HepG2 (cell line): ENCODE measurements at regions not wholly inside any gene's neighbourhood (a gene's known extent, or its start where the extent isn't known, plus 50 kb on each side); places are given as distances from the start of the nearest gene placed in this dataset.

Source experiments
- ATAC-seq: fragments of 200-7000 bp; cut with Tn5 transposase; 3 replicates; pipeline ENCODE4 v1.9.1; 2020; ENCODE audit warnings: mild to moderate bottlenecking, moderate library complexity
- BruUV-seq: library from RNA; stranded (reverse); fragments of 400-500 nt; replicated peaks from 2 replicates; lab custom pipeline; 2021; lab: Mats Ljungman, UMichigan
- CTCF ChIA-PET: fragments of 300-600 bp; formaldehyde crosslinking; extraction: SDS; loops from one replicate; lab custom pipeline; 2021; ENCODE audit warnings: low total read pairs, inconsistent platforms, low intra/inter-chr PET ratio; lab: Yijun Ruan, JAX
- POLR2A ChIA-PET: fragments of 350-600 bp; sonication (Branson Sonifier 250); formaldehyde crosslinking; loops from one replicate; lab custom pipeline; 2020; ENCODE audit warnings: antibody characterized with exemption, inconsistent platforms; lab: Yijun Ruan, JAX
- DNase-seq: peaks from one replicate; pipeline ENCODE4 v3.0.0-alpha.2; 2015; ENCODE audit warnings: low spot score
- FAIRE-seq: peaks from 3 replicates; lab custom pipeline; 2011; peaks lifted over from hg19 to GRCh38; lab: Jason Lieb, UNC
- H2AFZ ChIP-seq: one replicate; pipeline ENCODE4 v1.6.1; 2011; ENCODE audit warnings: low read length, inconsistent platforms
- H3K27ac ChIP-seq: fragments of 300-600 bp; 3 replicates; pipeline ENCODE4 v1.8.0; 2011; ENCODE audit warnings: mixed run types, mild to moderate bottlenecking, mixed read lengths, low read length, inconsistent platforms; ENCODE audit not compliant: insufficient read depth; ENCODE audit errors: extremely low read length
- H3K27me3 ChIP-seq, 2 experiments: fragments of 200-600 bp in 1 of 2; 2 replicates in 1 of 2; 3 replicates in 1 of 2; pipeline versions ENCODE4 v1.6.0 to v1.8.0; 2011; ENCODE audit warnings: low read length in 2 of 2, mild to moderate bottlenecking in 2 of 2, moderate library complexity in 2 of 2, inconsistent platforms in 1 of 2; ENCODE audit not compliant: insufficient read depth in 2 of 2, control insufficient read depth in 1 of 2
- H3K36me3 ChIP-seq, 2 experiments: fragments of 200-600 bp in 1 of 2; replicated peaks in 1 of 2; 2 replicates in 1 of 2; 3 replicates in 1 of 2; pipeline versions ENCODE4 v1.5.1 to v1.8.0; 2011; ENCODE audit warnings: low read length in 2 of 2, inconsistent platforms in 1 of 2; ENCODE audit not compliant: insufficient read depth in 2 of 2, control insufficient read depth in 1 of 2
- H3K4me1 ChIP-seq: 2 replicates; pipeline ENCODE4 v1.5.1; 2012; ENCODE audit warnings: low read length, inconsistent platforms; ENCODE audit not compliant: insufficient read depth
- H3K4me2 ChIP-seq: 2 replicates; pipeline ENCODE4 v1.6.0; 2011; ENCODE audit warnings: low read depth, low read length, inconsistent platforms
- H3K4me3 ChIP-seq, 3 experiments: fragments of 200-600 bp in 1 of 3; sonication (generic), shearing (Covaris generic) in 1 of 3; replicated peaks in 1 of 3; 2 replicates each; pipeline ENCODE4 v1.5.1; 2011 to 2016; ENCODE audit warnings: low read length in 3 of 3, inconsistent platforms in 2 of 3, low read depth in 2 of 3, mild to moderate bottlenecking in 2 of 3, control low read depth in 1 of 3, mixed read lengths in 1 of 3; ENCODE audit not compliant: insufficient read depth in 1 of 3
- H3K79me2 ChIP-seq: one replicate; pipeline ENCODE4 v1.6.1; 2011; ENCODE audit warnings: low read length, inconsistent platforms; ENCODE audit not compliant: insufficient read depth
- H3K9ac ChIP-seq: 2 replicates; pipeline ENCODE4 v1.6.0; 2011; ENCODE audit warnings: mild to moderate bottlenecking, low read depth, low read length, inconsistent platforms; ENCODE audit not compliant: insufficient read depth
- H3K9me3 ChIP-seq: 2 replicates; pipeline ENCODE4 v1.5.1; 2012; ENCODE audit warnings: mild to moderate bottlenecking, low read length
- H4K20me1 ChIP-seq: 2 replicates; pipeline ENCODE4 v1.6.0; 2011; ENCODE audit warnings: inconsistent platforms, mild to moderate bottlenecking, low read length, moderate library complexity; ENCODE audit not compliant: insufficient read depth
- ATF7 ChIP-seq, 2 experiments: fragments of 450-650 bp in 1 of 2; sonication (generic) in 1 of 2; formaldehyde crosslinking in 1 of 2; IDR thresholded peaks; 2 replicates each; pipeline versions ENCODE4 v1.4.0 to v1.6.1; 2016 to 2020; ENCODE audit warnings: antibody characterized with exemption in 1 of 2, mild to moderate bottlenecking in 1 of 2, missing genetic modification reagents in 1 of 2
- MEIS2 ChIP-seq: sonication (generic); formaldehyde crosslinking; IDR thresholded peaks from 2 replicates; pipeline ENCODE4 v1.9.0; 2021; ENCODE audit warnings: mild to moderate bottlenecking, missing genetic modification reagents
- NCOA1 ChIP-seq: sonication (generic); formaldehyde crosslinking; IDR thresholded peaks from 2 replicates; pipeline ENCODE4 v1.9.0; 2021; ENCODE audit warnings: missing genetic modification reagents
- NCOA5 ChIP-seq: sonication (generic); formaldehyde crosslinking; IDR thresholded peaks from 2 replicates; pipeline ENCODE4 v1.4.0; 2020; ENCODE audit warnings: missing genetic modification reagents
- ZFP90 ChIP-seq: sonication (generic); formaldehyde crosslinking; IDR thresholded peaks from 2 replicates; pipeline ENCODE4 v1.8.0; 2022; ENCODE audit warnings: missing genetic modification reagents, mild to moderate bottlenecking, inconsistent platforms, borderline replicate concordance
- WGBS: methylation state at CpG from one replicate; pipeline ENCODE4 v1.1.6; 2017; ENCODE audit warnings: low lambda C conversion rate; 5-methylcytosine and 5-hydroxymethylcytosine counted together
- in situ Hi-C: cut with HindIII; loops from 2 replicates; pipeline ENCODE4 v1.10.0; 2017; ENCODE audit warnings: low pct_unique_long_range_greater_than_20kb; ENCODE audit not compliant: extremely low pct_ligation_motif_present
- intact Hi-C: fragments of 100-400 bp; cut with micrococcal nuclease; formaldehyde crosslinking; loops from one replicate; pipeline ENCODE4 v1.10.0; 2022; ENCODE audit not compliant: unreplicated experiment
- TF ChIP-seq, protein P1 (sequence below), 2 experiments: fragments of 450-650 bp in 1 of 2; sonication (generic) in 1 of 2; formaldehyde crosslinking in 1 of 2; IDR thresholded peaks; 2 replicates each; pipeline versions ENCODE4 v1.6.1 to v1.8.0; 2016 to 2022; ENCODE audit warnings: antibody characterized with exemption in 1 of 2, mild to moderate bottlenecking in 1 of 2, missing genetic modification reagents in 1 of 2

DNA sequence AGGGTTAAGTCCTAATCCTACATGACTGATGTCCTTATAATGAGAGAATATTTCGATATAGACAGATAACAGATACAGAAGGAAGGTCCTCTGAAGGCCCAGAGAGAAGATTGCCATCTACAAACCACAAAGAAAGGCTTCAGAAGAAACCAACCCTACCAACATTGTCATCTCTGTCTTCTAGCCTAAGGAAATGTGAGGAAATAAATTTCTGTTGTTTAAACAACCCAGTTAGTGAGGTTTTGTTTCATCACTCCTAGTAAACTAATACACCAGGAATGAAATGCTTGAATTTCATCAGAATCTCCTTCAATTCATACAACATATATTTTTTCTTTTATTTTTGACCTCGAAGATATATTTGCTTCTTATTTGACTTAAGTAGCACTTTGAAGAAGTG is 1527.8 kb downstream of the STIM2 start:
- intact Hi-C loops (no loop called here), in situ Hi-C loops (no loop called here)
- H4K20me1 ChIP-seq, result no peaks in the 10 kb centered on the region
- H3K9me3 ChIP-seq, result peaks cover 60% of the 10 kb centered on the region
- H3K79me2 ChIP-seq, result no peaks in the 10 kb centered on the region
- H3K9ac ChIP-seq, result no peak overlapping the region
- CTCF ChIA-PET, result no interaction called here
- BruUV-seq, result no TSS peak
- ATAC-seq, result no peak
- no peak for TF ChIP-seq NCOA1 (CRISPR knock-in tag)
- no peak for TF ChIP-seq NCOA5
- TF ChIP-seq ATF7 (IDR thresholded peaks at IDR 0.05), result no peak
- TF ChIP-seq ATF7 (CRISPR knock-in tag; IDR thresholded peaks at IDR 0.05), result no peak
- TF ChIP-seq, protein P1, sequence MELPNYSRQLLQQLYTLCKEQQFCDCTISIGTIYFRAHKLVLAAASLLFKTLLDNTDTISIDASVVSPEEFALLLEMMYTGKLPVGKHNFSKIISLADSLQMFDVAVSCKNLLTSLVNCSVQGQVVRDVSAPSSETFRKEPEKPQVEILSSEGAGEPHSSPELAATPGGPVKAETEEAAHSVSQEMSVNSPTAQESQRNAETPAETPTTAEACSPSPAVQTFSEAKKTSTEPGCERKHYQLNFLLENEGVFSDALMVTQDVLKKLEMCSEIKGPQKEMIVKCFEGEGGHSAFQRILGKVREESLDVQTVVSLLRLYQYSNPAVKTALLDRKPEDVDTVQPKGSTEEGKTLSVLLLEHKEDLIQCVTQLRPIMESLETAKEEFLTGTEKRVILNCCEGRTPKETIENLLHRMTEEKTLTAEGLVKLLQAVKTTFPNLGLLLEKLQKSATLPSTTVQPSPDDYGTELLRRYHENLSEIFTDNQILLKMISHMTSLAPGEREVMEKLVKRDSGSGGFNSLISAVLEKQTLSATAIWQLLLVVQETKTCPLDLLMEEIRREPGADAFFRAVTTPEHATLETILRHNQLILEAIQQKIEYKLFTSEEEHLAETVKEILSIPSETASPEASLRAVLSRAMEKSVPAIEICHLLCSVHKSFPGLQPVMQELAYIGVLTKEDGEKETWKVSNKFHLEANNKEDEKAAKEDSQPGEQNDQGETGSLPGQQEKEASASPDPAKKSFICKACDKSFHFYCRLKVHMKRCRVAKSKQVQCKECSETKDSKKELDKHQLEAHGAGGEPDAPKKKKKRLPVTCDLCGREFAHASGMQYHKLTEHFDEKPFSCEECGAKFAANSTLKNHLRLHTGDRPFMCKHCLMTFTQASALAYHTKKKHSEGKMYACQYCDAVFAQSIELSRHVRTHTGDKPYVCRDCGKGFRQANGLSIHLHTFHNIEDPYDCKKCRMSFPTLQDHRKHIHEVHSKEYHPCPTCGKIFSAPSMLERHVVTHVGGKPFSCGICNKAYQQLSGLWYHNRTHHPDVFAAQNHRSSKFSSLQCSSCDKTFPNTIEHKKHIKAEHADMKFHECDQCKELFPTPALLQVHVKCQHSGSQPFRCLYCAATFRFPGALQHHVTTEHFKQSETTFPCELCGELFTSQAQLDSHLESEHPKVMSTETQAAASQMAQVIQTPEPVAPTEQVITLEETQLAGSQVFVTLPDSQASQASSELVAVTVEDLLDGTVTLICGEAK (IDR thresholded peaks at IDR 0.05), result no peak
- TF ChIP-seq, protein P1 (CRISPR knock-in tag; IDR thresholded peaks at IDR 0.05), result no peak
- TF ChIP-seq MEIS2 (CRISPR knock-in tag), result no peak
- no peak for TF ChIP-seq ZFP90 (CRISPR knock-in tag)
- TF ChIP-seq, all 625 proteins: peak for 0
- no peak for DNase-seq
- H3K27ac ChIP-seq, result no peak overlapping the region
- no peak overlapping the region for H3K4me2 ChIP-seq
- WGBS, result 8% methylated on average over 2 of the region's 2 CpGs
- no peak overlapping the region for H3K4me3 ChIP-seq
- no peaks in the 10 kb centered on the region for H3K36me3 ChIP-seq
- no peaks in the 10 kb centered on the region for H3K4me1 ChIP-seq
- FAIRE-seq, result no peak
- no peaks in the 10 kb centered on the region for H3K27me3 ChIP-seq
- no peak overlapping the region for H2AFZ ChIP-seq
- POLR2A ChIA-PET, result no interaction called here
